ENCODE measurements at regions not wholly inside any gene's neighbourhood (a gene's known extent, or its start where the extent isn't known, plus 50 kb on each side); places are given as distances from the start of the nearest gene placed in this dataset.

DNA sequence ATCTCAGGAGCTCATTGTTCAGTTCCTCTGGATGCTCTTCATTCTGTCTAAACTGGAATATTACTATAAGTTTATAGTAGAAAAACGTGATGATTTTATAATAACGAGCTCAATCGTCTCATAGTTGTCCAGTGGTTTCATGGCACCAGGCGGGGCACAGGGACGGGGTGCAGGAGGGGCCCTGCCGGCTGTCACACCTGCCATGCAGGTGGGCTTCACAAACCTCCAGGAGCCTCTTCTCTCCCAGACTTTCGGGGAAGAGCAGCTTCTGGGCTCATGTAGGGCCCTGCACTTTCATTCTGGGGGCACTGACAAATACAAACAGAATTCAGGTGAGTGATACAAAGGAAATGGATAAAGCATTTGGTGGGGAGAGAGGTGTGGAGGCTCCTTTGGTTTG lies 146.9 kb upstream of the KLF6 start:
- DNase-seq (ENCODE audit: low spot score): no peak
- H3K4me3 ChIP-seq (ENCODE audit: low read depth in 1 of 3, low read length in 3 of 3): no peak overlapping the region
- H3K9ac ChIP-seq (ENCODE audit: low read depth in 1 of 2, low read length in 2 of 2): no peak overlapping the region
- 94% methylated on average over 7 of the region's 7 CpGs for WGBS
- no peaks in the 10 kb centered on the region for H3K36me3 ChIP-seq (ENCODE audit: control insufficient read depth in 4 of 4, insufficient read depth in 3 of 4, low read depth in 1 of 4, low read length in 3 of 4)
- peaks cover 0 to 3% (median 0%) of the 10 kb centered on the region in 4 donors for H3K4me1 ChIP-seq (ENCODE audit: control insufficient read depth in 4 of 4, insufficient read depth in 4 of 4, low read length in 3 of 4)
- no peak for TF ChIP-seq RXRA (IDR thresholded peaks at IDR 0.05)
- TF ChIP-seq FOXA1 (IDR thresholded peaks at IDR 0.05): no peak
- TF ChIP-seq HNF4G (IDR thresholded peaks at IDR 0.05): no peak
- TF ChIP-seq, protein P1, sequence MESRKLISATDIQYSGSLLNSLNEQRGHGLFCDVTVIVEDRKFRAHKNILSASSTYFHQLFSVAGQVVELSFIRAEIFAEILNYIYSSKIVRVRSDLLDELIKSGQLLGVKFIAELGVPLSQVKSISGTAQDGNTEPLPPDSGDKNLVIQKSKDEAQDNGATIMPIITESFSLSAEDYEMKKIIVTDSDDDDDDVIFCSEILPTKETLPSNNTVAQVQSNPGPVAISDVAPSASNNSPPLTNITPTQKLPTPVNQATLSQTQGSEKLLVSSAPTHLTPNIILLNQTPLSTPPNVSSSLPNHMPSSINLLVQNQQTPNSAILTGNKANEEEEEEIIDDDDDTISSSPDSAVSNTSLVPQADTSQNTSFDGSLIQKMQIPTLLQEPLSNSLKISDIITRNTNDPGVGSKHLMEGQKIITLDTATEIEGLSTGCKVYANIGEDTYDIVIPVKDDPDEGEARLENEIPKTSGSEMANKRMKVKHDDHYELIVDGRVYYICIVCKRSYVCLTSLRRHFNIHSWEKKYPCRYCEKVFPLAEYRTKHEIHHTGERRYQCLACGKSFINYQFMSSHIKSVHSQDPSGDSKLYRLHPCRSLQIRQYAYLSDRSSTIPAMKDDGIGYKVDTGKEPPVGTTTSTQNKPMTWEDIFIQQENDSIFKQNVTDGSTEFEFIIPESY (IDR thresholded peaks at IDR 0.05): no peak
- TF ChIP-seq YY1 (IDR thresholded peaks at IDR 0.05): no peak
- TF ChIP-seq, protein P2, sequence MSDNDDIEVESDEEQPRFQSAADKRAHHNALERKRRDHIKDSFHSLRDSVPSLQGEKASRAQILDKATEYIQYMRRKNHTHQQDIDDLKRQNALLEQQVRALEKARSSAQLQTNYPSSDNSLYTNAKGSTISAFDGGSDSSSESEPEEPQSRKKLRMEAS (IDR thresholded peaks at IDR 0.05): no peak
- TF ChIP-seq, protein P3, sequence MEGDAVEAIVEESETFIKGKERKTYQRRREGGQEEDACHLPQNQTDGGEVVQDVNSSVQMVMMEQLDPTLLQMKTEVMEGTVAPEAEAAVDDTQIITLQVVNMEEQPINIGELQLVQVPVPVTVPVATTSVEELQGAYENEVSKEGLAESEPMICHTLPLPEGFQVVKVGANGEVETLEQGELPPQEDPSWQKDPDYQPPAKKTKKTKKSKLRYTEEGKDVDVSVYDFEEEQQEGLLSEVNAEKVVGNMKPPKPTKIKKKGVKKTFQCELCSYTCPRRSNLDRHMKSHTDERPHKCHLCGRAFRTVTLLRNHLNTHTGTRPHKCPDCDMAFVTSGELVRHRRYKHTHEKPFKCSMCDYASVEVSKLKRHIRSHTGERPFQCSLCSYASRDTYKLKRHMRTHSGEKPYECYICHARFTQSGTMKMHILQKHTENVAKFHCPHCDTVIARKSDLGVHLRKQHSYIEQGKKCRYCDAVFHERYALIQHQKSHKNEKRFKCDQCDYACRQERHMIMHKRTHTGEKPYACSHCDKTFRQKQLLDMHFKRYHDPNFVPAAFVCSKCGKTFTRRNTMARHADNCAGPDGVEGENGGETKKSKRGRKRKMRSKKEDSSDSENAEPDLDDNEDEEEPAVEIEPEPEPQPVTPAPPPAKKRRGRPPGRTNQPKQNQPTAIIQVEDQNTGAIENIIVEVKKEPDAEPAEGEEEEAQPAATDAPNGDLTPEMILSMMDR (IDR thresholded peaks at IDR 0.05; ENCODE audit: low read depth, low read length, missing input control): no peak
- TF ChIP-seq JUND (IDR thresholded peaks at IDR 0.05): no peak
- no peak for TF ChIP-seq GABPA (IDR thresholded peaks at IDR 0.05 in 1 of 2, conservative IDR thresholded peaks at IDR 0.05 in 1 of 2)
- no peak for TF ChIP-seq EGR1 (IDR thresholded peaks at IDR 0.05; ENCODE audit: low read depth in 2 of 2)
- TF ChIP-seq, protein P4, sequence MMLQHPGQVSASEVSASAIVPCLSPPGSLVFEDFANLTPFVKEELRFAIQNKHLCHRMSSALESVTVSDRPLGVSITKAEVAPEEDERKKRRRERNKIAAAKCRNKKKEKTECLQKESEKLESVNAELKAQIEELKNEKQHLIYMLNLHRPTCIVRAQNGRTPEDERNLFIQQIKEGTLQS (IDR thresholded peaks at IDR 0.05): no peak
- TF ChIP-seq, protein P5, sequence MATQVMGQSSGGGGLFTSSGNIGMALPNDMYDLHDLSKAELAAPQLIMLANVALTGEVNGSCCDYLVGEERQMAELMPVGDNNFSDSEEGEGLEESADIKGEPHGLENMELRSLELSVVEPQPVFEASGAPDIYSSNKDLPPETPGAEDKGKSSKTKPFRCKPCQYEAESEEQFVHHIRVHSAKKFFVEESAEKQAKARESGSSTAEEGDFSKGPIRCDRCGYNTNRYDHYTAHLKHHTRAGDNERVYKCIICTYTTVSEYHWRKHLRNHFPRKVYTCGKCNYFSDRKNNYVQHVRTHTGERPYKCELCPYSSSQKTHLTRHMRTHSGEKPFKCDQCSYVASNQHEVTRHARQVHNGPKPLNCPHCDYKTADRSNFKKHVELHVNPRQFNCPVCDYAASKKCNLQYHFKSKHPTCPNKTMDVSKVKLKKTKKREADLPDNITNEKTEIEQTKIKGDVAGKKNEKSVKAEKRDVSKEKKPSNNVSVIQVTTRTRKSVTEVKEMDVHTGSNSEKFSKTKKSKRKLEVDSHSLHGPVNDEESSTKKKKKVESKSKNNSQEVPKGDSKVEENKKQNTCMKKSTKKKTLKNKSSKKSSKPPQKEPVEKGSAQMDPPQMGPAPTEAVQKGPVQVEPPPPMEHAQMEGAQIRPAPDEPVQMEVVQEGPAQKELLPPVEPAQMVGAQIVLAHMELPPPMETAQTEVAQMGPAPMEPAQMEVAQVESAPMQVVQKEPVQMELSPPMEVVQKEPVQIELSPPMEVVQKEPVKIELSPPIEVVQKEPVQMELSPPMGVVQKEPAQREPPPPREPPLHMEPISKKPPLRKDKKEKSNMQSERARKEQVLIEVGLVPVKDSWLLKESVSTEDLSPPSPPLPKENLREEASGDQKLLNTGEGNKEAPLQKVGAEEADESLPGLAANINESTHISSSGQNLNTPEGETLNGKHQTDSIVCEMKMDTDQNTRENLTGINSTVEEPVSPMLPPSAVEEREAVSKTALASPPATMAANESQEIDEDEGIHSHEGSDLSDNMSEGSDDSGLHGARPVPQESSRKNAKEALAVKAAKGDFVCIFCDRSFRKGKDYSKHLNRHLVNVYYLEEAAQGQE (IDR thresholded peaks at IDR 0.05): no peak
- TF ChIP-seq RAD21 (IDR thresholded peaks at IDR 0.05): no peak
- TF ChIP-seq SP1 (IDR thresholded peaks at IDR 0.05): no peak
- no peak for TF ChIP-seq NR2F2 (IDR thresholded peaks at IDR 0.05)
- H3K9me3 ChIP-seq (ENCODE audit: control insufficient read depth in 4 of 4, low read length in 3 of 4): no peaks in the 10 kb centered on the region
- no peak overlapping the region for H3K27ac ChIP-seq (ENCODE audit: low read depth in 1 of 2, low read length in 2 of 2)
- no peaks in the 10 kb centered on the region for H3K27me3 ChIP-seq (ENCODE audit: control insufficient read depth in 4 of 4, insufficient read depth in 4 of 4, low read length in 3 of 4)

DNA sequence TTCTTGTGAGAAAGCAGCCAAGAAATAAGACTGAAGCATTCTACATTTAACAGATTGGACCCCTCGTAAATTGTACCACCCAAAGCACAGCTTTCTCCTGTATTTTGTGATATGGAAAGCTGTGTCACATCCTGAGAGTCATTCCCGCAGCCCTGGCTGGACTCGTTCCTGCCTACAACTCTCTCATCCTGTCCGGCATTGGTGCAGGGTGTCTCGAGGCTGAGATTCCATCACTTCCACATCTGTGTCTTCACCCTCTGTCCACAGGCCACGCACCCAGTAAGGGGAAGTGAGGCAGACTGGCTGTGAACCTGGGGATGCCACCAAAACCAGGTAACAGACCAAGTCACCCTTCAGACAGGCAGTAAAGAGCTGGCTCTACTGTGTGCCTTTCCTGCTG lies 146.2 kb upstream of the KLF6 start:
- H3K36me3 ChIP-seq (ENCODE audit: control insufficient read depth in 4 of 4, insufficient read depth in 3 of 4, low read depth in 1 of 4, low read length in 3 of 4): no peaks in the 10 kb centered on the region
- no peaks in the 10 kb centered on the region for H3K27me3 ChIP-seq (ENCODE audit: control insufficient read depth in 4 of 4, insufficient read depth in 4 of 4, low read length in 3 of 4)
- no peak overlapping the region for H3K9ac ChIP-seq (ENCODE audit: low read depth in 1 of 2, low read length in 2 of 2)
- no peak for DNase-seq (ENCODE audit: low spot score)
- H3K9me3 ChIP-seq (ENCODE audit: control insufficient read depth in 4 of 4, low read length in 3 of 4): no peaks in the 10 kb centered on the region
- WGBS: 78% methylated on average over 6 of the region's 6 CpGs
- peaks cover 0 to under 1% (median 0%) of the 10 kb centered on the region in 4 donors for H3K4me1 ChIP-seq (ENCODE audit: control insufficient read depth in 4 of 4, insufficient read depth in 4 of 4, low read length in 3 of 4)
- TF ChIP-seq SP1 (IDR thresholded peaks at IDR 0.05): no peak
- TF ChIP-seq NR2F2 (IDR thresholded peaks at IDR 0.05): no peak
- no peak for TF ChIP-seq JUND (IDR thresholded peaks at IDR 0.05)
- H3K27ac ChIP-seq (ENCODE audit: low read depth in 1 of 2, low read length in 2 of 2): no peak overlapping the region
- H3K4me3 ChIP-seq (ENCODE audit: low read depth in 1 of 3, low read length in 3 of 3): no peak overlapping the region

All from liver (tissue), 8 donors.